Uterus (tissue), 3 donors: ENCODE measurements at regions not wholly inside any gene's neighbourhood (a gene's known extent, or its start where the extent isn't known, plus 50 kb on each side); places are given as distances from the start of the nearest gene placed in this dataset.

ENCODE experiments used
- DNase-seq, 2 donors: peaks; one replicate each; pipeline ENCODE4 v3.0.0-alpha.2; 2019 to 2020
- H3K27ac ChIP-seq, 2 donors: fragments of 200-600 bp; sonication (generic); 1 replicate in 1 of 2; 2 replicates in 1 of 2; pipeline ENCODE4 v1.5.1; 2016 to 2018
- H3K27me3 ChIP-seq, 2 donors: fragments of 200-600 bp; sonication (generic); one replicate each; pipeline ENCODE4 v1.5.1; 2018 to 2019; ENCODE audit warnings: control low read depth in 1 of 2
- H3K36me3 ChIP-seq, 2 donors: fragments of 200-600 bp; sonication (generic); one replicate each; pipeline ENCODE4 v1.5.1; 2019; ENCODE audit warnings: control low read depth in 1 of 2
- H3K4me1 ChIP-seq, 2 donors: fragments of 200-600 bp; sonication (generic); one replicate each; pipeline ENCODE4 v1.5.1; 2018 to 2019; ENCODE audit warnings: control low read depth in 1 of 2
- H3K4me3 ChIP-seq, 2 donors: fragments of 200-600 bp; sonication (generic); 1 replicate in 1 of 2; 2 replicates in 1 of 2; pipeline ENCODE4 v1.5.1; 2018 to 2019; ENCODE audit warnings: mild to moderate bottlenecking in 1 of 2
- H3K9me3 ChIP-seq, 2 donors: fragments of 200-600 bp; sonication (generic); one replicate each; pipeline ENCODE4 v1.5.1; 2019; ENCODE audit warnings: control low read depth in 1 of 2
- POLR2A ChIP-seq, 2 donors: fragments of 450-650 bp; IDR thresholded peaks; one replicate each; pipeline ENCODE4 v1.6.1; 2016; ENCODE audit warnings: antibody characterized with exemption in 2 of 2, mild to moderate bottlenecking in 1 of 2, moderate library complexity in 1 of 2
- intact Hi-C: fragments of 100-400 bp; cut with DNase I; formaldehyde crosslinking; loops from one replicate; pipeline ENCODE4 v1.15.1; 2023; ENCODE audit warnings: low total_unique reads
- TF ChIP-seq, protein P1 (sequence below), 4 experiments: fragments of 200-600 bp in 2 of 4; fragments of 450-650 bp in 2 of 4; sonication (generic) in 2 of 4; IDR thresholded peaks; one replicate each; pipeline ENCODE4 v1.5.1; 2016 to 2019; ENCODE audit warnings: antibody characterized with exemption in 4 of 4, mild to moderate bottlenecking in 2 of 4, moderate library complexity in 1 of 4
- donor health status: DM: yes; HTN: yes; CAD: no.

DNA sequence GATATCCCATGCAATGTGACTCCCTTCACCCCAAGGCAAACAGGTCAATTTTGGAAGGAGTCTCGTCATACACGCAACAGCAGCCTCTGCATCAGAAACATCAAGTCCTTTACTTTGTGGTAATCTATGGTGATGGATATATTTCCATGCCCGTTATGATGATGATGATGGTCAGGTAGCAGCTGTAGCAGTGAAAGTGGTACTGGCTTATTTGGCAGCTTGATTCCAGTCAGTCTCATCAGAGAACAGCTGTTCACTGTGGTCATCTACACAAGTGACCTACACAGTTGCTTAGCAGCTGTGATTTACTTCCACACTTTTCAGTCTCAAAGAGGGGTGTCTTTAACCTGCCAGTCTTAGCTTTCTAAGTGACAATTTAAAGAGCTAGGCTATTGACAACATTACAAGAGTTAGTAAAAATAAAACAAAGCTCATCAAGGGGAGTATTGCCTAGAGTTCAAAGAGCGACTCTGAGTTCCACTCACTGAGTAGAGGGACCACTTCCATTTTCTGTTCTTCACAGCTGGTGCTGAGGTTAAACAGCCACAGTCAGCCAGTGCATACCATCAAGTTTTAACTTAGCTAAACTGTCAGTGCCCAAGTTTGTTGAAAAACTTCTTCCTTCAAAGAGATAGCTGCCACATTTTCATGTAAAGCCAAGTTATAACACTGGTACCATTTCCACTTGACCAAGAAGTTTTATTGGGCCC is 587.4 kb upstream of the KCNMB2 start:
- Histone ChIP-seq H3K4me1 (no peaks in the 10 kb centered on the region), H3K36me3 (no peaks in the 10 kb centered on the region), H3K4me3 (no peak overlapping the region), H3K27ac (no peak overlapping the region), H3K27me3 (no peaks in the 10 kb centered on the region), H3K9me3 (no peaks in the 10 kb centered on the region)
- no peak for TF ChIP-seq POLR2A (IDR thresholded peaks at IDR 0.05)
- TF ChIP-seq, protein P1, sequence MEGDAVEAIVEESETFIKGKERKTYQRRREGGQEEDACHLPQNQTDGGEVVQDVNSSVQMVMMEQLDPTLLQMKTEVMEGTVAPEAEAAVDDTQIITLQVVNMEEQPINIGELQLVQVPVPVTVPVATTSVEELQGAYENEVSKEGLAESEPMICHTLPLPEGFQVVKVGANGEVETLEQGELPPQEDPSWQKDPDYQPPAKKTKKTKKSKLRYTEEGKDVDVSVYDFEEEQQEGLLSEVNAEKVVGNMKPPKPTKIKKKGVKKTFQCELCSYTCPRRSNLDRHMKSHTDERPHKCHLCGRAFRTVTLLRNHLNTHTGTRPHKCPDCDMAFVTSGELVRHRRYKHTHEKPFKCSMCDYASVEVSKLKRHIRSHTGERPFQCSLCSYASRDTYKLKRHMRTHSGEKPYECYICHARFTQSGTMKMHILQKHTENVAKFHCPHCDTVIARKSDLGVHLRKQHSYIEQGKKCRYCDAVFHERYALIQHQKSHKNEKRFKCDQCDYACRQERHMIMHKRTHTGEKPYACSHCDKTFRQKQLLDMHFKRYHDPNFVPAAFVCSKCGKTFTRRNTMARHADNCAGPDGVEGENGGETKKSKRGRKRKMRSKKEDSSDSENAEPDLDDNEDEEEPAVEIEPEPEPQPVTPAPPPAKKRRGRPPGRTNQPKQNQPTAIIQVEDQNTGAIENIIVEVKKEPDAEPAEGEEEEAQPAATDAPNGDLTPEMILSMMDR (IDR thresholded peaks at IDR 0.05) = no peak
- intact Hi-C loops = no loop called here
- DNase-seq = no peak

DNA sequence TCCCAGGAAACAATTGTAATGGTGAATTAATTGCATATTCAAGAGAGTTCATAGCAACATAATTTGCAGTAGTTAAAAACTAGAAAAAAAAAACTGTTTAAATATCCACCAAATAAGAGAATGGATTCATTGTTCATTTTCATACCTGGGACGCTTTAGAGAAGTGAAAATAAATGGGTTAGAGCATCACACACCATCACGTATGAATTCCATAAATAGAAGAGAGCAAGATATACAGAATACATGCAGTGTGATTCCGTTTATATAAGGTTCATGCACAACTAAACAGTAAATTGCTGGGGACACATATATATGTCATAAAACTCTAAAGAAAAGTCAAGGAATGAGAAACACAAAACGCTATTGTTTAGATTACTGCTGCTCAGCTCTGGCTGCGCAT is 577.0 kb upstream of the KCNMB2 start:
- Histone ChIP-seq H3K27ac (no peak overlapping the region), H3K9me3 (no peaks in the 10 kb centered on the region), H3K4me1 (no peaks in the 10 kb centered on the region), H3K27me3 (no peaks in the 10 kb centered on the region), H3K36me3 (no peaks in the 10 kb centered on the region), H3K4me3 (no peak overlapping the region)
- intact Hi-C loops = no loop called here
- no peak for DNase-seq
- TF ChIP-seq POLR2A (IDR thresholded peaks at IDR 0.05) = no peak
- TF ChIP-seq, protein P1 (IDR thresholded peaks at IDR 0.05) = no peak

DNA sequence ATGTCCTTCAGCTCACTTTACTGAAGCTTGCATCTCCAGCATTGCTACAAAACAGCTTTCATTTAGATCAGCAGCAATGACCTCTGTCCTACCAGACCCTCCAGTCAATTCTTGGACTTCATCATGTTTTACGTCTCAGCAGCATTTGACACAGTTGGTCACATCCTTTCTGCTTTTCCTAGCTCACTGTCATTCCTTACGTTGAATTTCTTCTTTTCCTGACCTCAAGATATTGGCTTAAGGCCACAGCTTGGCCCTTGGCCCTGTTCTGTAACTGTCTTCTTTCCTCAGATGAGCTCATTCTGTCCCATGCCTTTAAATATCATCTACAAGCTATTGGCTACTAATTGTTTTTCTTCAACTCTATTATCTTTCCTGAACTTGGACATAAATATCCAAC is 576.2 kb upstream of the KCNMB2 start:
- no peaks in the 10 kb centered on the region for H3K4me1 ChIP-seq
- intact Hi-C loops = no loop called here
- no peak overlapping the region for H3K4me3 ChIP-seq
- no peak overlapping the region for H3K27ac ChIP-seq
- H3K9me3 ChIP-seq = no peaks in the 10 kb centered on the region
- no peaks in the 10 kb centered on the region for H3K27me3 ChIP-seq
- peak in 1 of 2 donors; percentile 20 for DNase-seq
- TF ChIP-seq, protein P1 (IDR thresholded peaks at IDR 0.05) = no peak
- TF ChIP-seq POLR2A (IDR thresholded peaks at IDR 0.05) = no peak
- H3K36me3 ChIP-seq = no peaks in the 10 kb centered on the region

DNA sequence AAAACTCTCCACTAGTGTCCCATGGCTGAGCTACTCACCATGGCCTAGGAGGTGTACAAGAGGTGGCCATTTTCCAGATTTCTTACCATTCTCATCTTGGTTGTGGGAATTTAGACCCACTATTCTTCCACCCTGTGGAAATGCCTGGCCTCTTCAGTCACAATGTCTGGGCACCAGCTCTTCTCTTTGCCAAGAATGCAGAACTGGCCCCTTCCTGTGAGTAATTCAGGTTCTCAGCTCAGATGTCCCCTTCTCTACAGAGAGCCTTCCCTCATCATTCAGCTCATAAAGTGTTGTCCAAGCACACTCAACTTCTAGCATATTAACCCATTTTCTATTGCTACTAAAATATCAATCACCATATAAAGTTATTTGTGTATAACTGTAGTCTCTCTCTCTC is 575.5 kb upstream of the KCNMB2 start:
- Histone ChIP-seq H3K9me3 (no peaks in the 10 kb centered on the region), H3K4me1 (no peaks in the 10 kb centered on the region), H3K27me3 (no peaks in the 10 kb centered on the region), H3K36me3 (no peaks in the 10 kb centered on the region), H3K27ac (no peak overlapping the region), H3K4me3 (no peak overlapping the region)
- DNase-seq = no peak
- TF ChIP-seq, protein P1 (IDR thresholded peaks at IDR 0.05) = no peak
- no peak for TF ChIP-seq POLR2A (IDR thresholded peaks at IDR 0.05)
- intact Hi-C loops = no loop called here

DNA sequence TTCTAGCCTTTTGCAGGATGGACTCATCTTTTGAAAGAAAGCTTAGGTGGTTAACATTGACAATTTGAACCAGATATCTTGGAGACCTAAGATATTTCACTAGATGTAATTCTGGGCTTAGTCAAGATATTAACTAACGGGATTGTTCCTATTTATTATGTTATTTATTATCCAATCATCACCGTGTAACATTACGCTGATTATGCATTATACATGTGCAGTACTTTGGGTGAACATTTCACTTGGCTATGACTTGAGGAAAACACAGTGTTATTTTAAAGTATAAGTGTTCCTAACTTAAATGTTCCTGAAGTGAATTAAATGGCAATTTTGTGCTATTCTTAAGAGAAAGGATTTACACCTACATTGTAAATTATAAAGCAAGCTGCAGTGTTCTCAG is 574.5 kb upstream of the KCNMB2 start:
- no peaks in the 10 kb centered on the region for H3K36me3 ChIP-seq
- no peaks in the 10 kb centered on the region for H3K4me1 ChIP-seq
- no peaks in the 10 kb centered on the region for H3K9me3 ChIP-seq
- H3K4me3 ChIP-seq = no peak overlapping the region
- H3K27me3 ChIP-seq = no peaks in the 10 kb centered on the region
- no peak for DNase-seq
- no peak overlapping the region for H3K27ac ChIP-seq
- intact Hi-C loops = no loop called here
- no peak for TF ChIP-seq POLR2A (IDR thresholded peaks at IDR 0.05)
- TF ChIP-seq, protein P1 (IDR thresholded peaks at IDR 0.05) = no peak
